Adipocyte (in vitro differentiated cells): ENCODE measurements at regions not wholly inside any gene's neighbourhood (a gene's known extent, or its start where the extent isn't known, plus 50 kb on each side); places are given as distances from the start of the nearest gene placed in this dataset.

ENCODE experiments used
- DNase-seq: peaks from one replicate; pipeline ENCODE4 v3.0.0-alpha.2; 2015; ENCODE audit warnings: low read depth
- H3K27me3 ChIP-seq: replicated peaks from 2 replicates; pipeline ENCODE4 v1.7.0; 2013; ENCODE audit warnings: mild to moderate bottlenecking, low read length, moderate library complexity; ENCODE audit not compliant: control insufficient read depth, insufficient read depth
- H3K36me3 ChIP-seq: 2 replicates; pipeline ENCODE4 v1.7.0; 2013; ENCODE audit warnings: low read length, mild to moderate bottlenecking, moderate library complexity; ENCODE audit not compliant: control insufficient read depth, insufficient read depth, severe bottlenecking
- H3K4me1 ChIP-seq: 2 replicates; pipeline ENCODE4 v1.7.0; 2013; ENCODE audit warnings: mild to moderate bottlenecking, low read length, moderate library complexity; ENCODE audit not compliant: control insufficient read depth, insufficient read depth
- H3K4me3 ChIP-seq: 2 replicates; pipeline ENCODE4 v1.7.0; 2013; ENCODE audit warnings: mild to moderate bottlenecking, low read length, moderate library complexity
- H3K9ac ChIP-seq: 2 replicates; pipeline ENCODE4 v1.7.0; 2013; ENCODE audit warnings: mild to moderate bottlenecking, low read length, moderate library complexity
- H3K9me3 ChIP-seq: 2 replicates; pipeline ENCODE4 v1.7.0; 2013; ENCODE audit warnings: mild to moderate bottlenecking, low read length, moderate library complexity; ENCODE audit not compliant: control insufficient read depth

DNA sequence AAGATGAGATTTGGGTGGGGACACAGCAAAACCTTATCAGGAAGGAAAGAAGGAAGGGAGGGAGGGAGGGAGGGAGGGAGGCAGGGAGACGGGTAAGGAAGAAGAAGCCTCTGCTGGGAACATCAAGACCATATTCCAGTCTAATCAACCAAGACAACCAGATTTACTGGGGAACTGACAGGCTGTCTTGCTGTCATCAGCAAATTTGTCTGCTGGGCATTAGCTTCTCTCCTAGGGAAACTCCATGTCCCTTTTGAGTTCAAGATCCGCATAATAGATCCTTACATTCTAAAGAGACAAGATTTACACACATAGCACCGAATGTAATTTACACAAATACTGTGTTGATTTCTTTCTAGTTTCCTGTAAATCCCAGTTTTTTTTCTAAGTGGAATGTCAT, 1618.9 kb upstream of the ZEB2 start:
- DNase-seq = no peak
- Histone ChIP-seq H3K4me3 (no peak overlapping the region), H3K36me3 (no peaks in the 10 kb centered on the region), H3K4me1 (no peaks in the 10 kb centered on the region), H3K27me3 (no peaks in the 10 kb centered on the region), H3K9ac (no peak overlapping the region), H3K9me3 (no peaks in the 10 kb centered on the region)

- H3K27me3 ChIP-seq = no peaks in the 10 kb centered on the region
- no peaks in the 10 kb centered on the region for H3K36me3 ChIP-seq
- no peaks in the 10 kb centered on the region for H3K9me3 ChIP-seq
- no peak overlapping the region for H3K9ac ChIP-seq
- H3K4me3 ChIP-seq = no peak overlapping the region
- no peaks in the 10 kb centered on the region for H3K4me1 ChIP-seq
- peak; percentile 50 for DNase-seq
Measured at GRCh38 chr2:146135245-146135644, 1615.3 kb upstream of the ZEB2 start.

DNA sequence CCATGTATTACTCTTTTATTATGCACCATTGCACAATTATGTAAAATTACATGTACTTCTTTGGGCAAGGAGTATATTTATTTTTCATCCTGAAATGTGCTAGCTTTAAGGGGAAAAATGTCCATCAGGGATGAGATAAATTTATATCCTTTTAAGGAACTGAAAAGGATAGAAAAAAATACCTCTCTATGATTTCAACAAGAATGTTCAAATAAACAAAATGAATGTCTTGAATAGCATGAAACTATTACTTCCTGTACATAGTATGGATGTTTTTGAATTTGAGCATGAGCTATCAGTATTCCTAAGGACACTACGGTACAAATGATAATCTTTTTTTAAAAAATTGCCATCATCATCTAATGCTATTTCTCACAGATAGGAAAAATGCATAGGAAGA, 1611.9 kb upstream of the ZEB2 start:
- H3K4me3 ChIP-seq = no peak overlapping the region
- H3K9me3 ChIP-seq = no peaks in the 10 kb centered on the region
- no peaks in the 10 kb centered on the region for H3K27me3 ChIP-seq
- H3K4me1 ChIP-seq = no peaks in the 10 kb centered on the region
- H3K9ac ChIP-seq = no peak overlapping the region
- H3K36me3 ChIP-seq = no peaks in the 10 kb centered on the region
- peak; percentile 35 for DNase-seq

DNA sequence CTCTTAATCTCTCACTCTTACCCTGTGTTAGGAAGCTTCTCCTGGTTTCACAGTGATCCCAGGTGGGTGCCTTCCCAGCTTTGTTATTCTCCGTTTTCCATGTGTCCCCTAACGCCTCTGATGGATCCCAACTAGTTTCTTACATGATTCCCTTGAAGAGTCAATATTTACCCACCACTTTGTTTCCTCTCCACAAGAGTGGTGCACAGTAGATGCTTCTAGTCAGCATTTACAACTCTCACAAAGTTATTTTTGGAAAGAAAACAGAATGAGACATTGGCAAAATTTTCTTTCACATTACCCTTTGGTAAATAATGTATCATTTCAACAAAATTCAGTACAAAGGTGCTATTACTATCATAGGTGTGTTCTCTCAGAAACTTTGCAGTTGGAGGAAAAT, 1611.1 kb upstream of the ZEB2 start:
- Histone ChIP-seq H3K9ac (no peak overlapping the region), H3K9me3 (no peaks in the 10 kb centered on the region), H3K36me3 (no peaks in the 10 kb centered on the region), H3K4me3 (no peak overlapping the region), H3K4me1 (no peaks in the 10 kb centered on the region), H3K27me3 (no peaks in the 10 kb centered on the region)
- no peak for DNase-seq

GRCh38 chr2:146130290-146130689, 1610.4 kb upstream of the ZEB2 start:
- Histone ChIP-seq H3K9ac (no peak overlapping the region), H3K4me1 (no peaks in the 10 kb centered on the region), H3K9me3 (no peaks in the 10 kb centered on the region), H3K27me3 (no peaks in the 10 kb centered on the region), H3K36me3 (no peaks in the 10 kb centered on the region), H3K4me3 (no peak overlapping the region)
- DNase-seq = no peak

DNA sequence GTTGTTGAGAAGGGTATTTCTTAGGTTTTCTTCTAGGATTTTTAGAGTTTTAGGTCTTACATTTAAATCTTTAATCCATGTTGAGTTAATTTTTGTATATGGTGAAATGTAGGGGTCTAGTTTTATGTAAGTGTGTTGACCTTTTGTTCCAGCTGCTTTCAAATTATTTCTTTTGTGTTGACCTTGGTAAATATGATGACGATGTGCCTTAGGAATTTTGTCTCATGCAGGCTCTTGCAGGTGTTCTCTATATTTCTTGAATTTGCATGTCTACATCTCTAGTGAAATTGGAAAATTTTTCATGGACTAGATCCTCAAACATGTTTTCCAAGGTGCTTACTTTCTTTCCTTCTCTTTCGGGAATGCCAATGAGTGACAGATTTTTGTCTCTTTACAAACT, 1609.3 kb upstream of the ZEB2 start:
- Histone ChIP-seq H3K9ac (no peak overlapping the region), H3K27me3 (no peaks in the 10 kb centered on the region), H3K9me3 (no peaks in the 10 kb centered on the region), H3K4me3 (no peak overlapping the region), H3K4me1 (no peaks in the 10 kb centered on the region), H3K36me3 (no peaks in the 10 kb centered on the region)
- no peak for DNase-seq

DNA sequence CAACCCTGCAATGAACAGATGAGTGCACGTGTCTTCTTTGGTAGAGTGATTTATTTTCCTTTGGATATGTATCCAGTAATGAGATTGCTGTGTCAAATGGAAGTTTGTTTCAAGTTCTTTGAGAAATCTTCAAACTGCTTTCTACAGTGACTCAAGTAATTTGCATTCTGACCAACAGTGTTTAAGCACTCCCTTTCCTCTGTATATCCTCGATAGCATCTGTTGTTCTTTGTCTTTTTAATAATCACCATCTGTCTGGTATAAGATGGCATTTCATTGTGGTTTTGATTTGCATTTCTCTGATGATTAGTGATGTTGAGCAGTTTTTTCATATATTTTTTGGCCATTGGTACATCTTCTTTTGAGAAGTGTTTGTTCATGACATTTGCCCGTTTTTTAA, 1608.3 kb upstream of the ZEB2 start:
- H3K9ac ChIP-seq = no peak overlapping the region
- no peaks in the 10 kb centered on the region for H3K27me3 ChIP-seq
- H3K4me1 ChIP-seq = no peaks in the 10 kb centered on the region
- H3K36me3 ChIP-seq = no peaks in the 10 kb centered on the region
- no peak overlapping the region for H3K4me3 ChIP-seq
- H3K9me3 ChIP-seq = no peaks in the 10 kb centered on the region
- DNase-seq = no peak

DNA sequence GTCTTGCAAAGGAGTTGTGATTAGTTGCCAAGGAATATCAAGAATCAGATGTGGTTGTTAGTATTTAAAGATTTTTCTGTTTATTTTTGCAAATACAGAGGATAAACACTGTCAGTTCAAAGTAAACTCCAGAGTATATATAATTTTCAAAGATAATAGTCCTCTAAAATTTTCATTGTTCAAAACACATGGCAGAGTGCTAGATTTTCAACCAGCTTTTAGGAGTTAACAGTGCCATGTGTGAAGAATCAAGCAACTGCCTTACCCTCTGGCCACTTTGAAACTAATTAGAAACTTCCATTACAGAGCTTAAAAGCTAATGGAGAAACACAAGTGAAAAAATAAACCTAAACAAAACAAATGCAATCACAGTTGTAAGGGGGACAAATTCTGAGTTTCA, 1605.6 kb upstream of the ZEB2 start:
- Histone ChIP-seq H3K4me3 (no peak overlapping the region), H3K36me3 (no peaks in the 10 kb centered on the region), H3K9me3 (no peaks in the 10 kb centered on the region), H3K27me3 (no peaks in the 10 kb centered on the region), H3K9ac (no peak overlapping the region), H3K4me1 (no peaks in the 10 kb centered on the region)
- DNase-seq = no peak

DNA sequence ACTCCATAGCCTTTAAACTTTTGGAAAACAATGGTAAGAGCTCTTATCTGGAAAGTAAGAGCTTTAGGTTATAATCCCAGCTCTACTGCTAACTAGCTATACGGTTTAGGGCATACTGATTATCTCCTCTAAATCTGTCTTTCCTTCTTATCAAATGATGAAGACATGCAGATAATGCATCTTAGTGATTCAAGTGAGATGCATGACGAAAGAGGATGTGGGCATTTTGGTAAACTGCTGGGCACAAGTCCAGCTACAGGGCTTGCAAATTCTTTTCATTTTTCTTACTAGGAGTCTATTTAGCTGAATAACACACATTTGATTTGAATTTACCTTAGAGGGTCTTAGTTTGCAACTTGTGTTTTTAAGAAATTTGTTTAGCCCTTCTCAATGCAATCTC, 1604.8 kb upstream of the ZEB2 start:
- H3K9ac ChIP-seq = no peak overlapping the region
- peak; percentile 64 for DNase-seq
- no peaks in the 10 kb centered on the region for H3K27me3 ChIP-seq
- no peaks in the 10 kb centered on the region for H3K4me1 ChIP-seq
- H3K9me3 ChIP-seq = no peaks in the 10 kb centered on the region
- H3K4me3 ChIP-seq = no peak overlapping the region
- no peaks in the 10 kb centered on the region for H3K36me3 ChIP-seq

DNA sequence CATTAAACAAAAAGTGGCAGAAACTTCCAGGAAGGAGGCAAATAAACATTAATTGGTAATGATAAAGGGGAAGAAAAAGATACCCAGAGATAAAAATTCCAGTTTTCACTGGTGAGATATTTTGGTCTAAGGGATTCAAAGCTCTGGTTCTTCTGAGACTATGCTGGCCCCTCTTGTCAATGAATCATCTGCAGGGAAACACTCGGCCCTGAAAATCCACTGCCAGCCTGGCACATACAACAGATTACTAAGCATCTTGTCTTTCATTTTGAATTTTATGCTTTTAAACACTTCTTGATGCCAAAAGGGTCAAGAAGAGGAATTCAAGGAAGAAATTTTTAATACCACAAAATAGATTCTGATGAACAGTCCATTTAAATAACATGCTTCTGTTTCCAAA, 1603.8 kb upstream of the ZEB2 start:
- H3K4me1 ChIP-seq = no peaks in the 10 kb centered on the region
- H3K9me3 ChIP-seq = no peaks in the 10 kb centered on the region
- no peak overlapping the region for H3K4me3 ChIP-seq
- H3K9ac ChIP-seq = no peak overlapping the region
- DNase-seq = no peak
- no peaks in the 10 kb centered on the region for H3K36me3 ChIP-seq
- H3K27me3 ChIP-seq = no peaks in the 10 kb centered on the region

GRCh38 chr2:146123256-146123655, 1603.3 kb upstream of the ZEB2 start:
- Histone ChIP-seq H3K9me3 (no peaks in the 10 kb centered on the region), H3K9ac (no peak overlapping the region), H3K27me3 (no peaks in the 10 kb centered on the region), H3K4me3 (no peak overlapping the region), H3K4me1 (no peaks in the 10 kb centered on the region), H3K36me3 (no peaks in the 10 kb centered on the region)
- no peak for DNase-seq

DNA sequence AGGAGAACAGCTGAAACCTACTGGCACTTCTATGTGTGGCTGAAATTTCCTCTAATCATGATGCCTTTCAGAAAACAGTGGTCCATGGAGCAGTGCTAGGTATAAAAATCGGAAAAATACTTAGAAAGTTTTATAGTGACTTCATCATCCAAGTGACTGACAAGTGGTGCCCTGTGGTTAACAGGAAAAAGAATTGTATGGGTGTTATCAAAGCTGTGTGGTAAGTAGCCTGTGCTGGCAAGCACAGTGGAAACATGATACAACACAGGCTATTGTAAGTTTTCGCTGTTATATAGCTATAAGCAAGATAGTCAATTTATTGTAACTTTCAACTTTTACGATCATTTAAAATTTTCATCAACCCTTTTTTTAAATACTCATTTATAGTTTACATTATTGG, 1599.7 kb upstream of the ZEB2 start:
- H3K36me3 ChIP-seq = no peaks in the 10 kb centered on the region
- DNase-seq = no peak
- no peaks in the 10 kb centered on the region for H3K27me3 ChIP-seq
- H3K4me3 ChIP-seq = no peak overlapping the region
- H3K9me3 ChIP-seq = no peaks in the 10 kb centered on the region
- H3K9ac ChIP-seq = no peak overlapping the region
- no peaks in the 10 kb centered on the region for H3K4me1 ChIP-seq
